Transverse colon (tissue), 4 donors: ENCODE measurements at regions not wholly inside any gene's neighbourhood (a gene's known extent, or its start where the extent isn't known, plus 50 kb on each side); places are given as distances from the start of the nearest gene placed in this dataset.
A peak's percentile ranks its signal among the peaks of the same experiment; 100 is the strongest.

Experiments
- DNase-seq: peaks from one replicate; pipeline ENCODE4 v3.0.0-alpha.2; 2019
- H3K27ac ChIP-seq, 4 donors: fragments of 200-600 bp; sonication (generic); 2 replicates each; pipeline ENCODE4 v1.5.1; 2016 to 2018; ENCODE audit warnings: inconsistent platforms in 4 of 4
- H3K27me3 ChIP-seq: fragments of 200-600 bp; sonication (generic); 2 replicates; pipeline ENCODE4 v1.5.1; 2017; ENCODE audit warnings: inconsistent platforms
- H3K36me3 ChIP-seq, 4 donors: fragments of 200-600 bp; sonication (generic); 2 replicates each; pipeline ENCODE4 v1.5.1; 2017 to 2019; ENCODE audit warnings: inconsistent platforms in 4 of 4
- H3K4me1 ChIP-seq, 4 donors: fragments of 200-600 bp; sonication (generic); 2 replicates each; pipeline ENCODE4 v1.5.1; 2017 to 2020; ENCODE audit warnings: inconsistent platforms in 4 of 4
- H3K4me3 ChIP-seq, 4 donors: fragments of 200-600 bp; sonication (generic); 1 replicate in 1 of 4; 2 replicates in 3 of 4; pipeline versions ENCODE4 v1.5.1 to v1.6.1; 2017 to 2019; ENCODE audit warnings: inconsistent platforms in 4 of 4
- H3K9me3 ChIP-seq, 2 donors: fragments of 200-600 bp; sonication (generic); 2 replicates each; pipeline ENCODE4 v1.5.1; 2017 to 2019; ENCODE audit warnings: inconsistent platforms in 2 of 2
- CTCF ChIP-seq, 5 experiments: fragments of 200-600 bp in 3 of 5; fragments of 450-650 bp in 2 of 5; sonication (generic) in 3 of 5; IDR thresholded peaks; 1 replicate in 2 of 5; 2 replicates in 3 of 5; pipeline ENCODE4 v1.5.1; 2016 to 2017; ENCODE audit warnings: antibody characterized with exemption in 5 of 5, inconsistent platforms in 3 of 5, mild to moderate bottlenecking in 2 of 5, moderate library complexity in 1 of 5
- EP300 ChIP-seq: sonication (generic); formaldehyde crosslinking; IDR thresholded peaks from one replicate; pipeline ENCODE4 v1.6.1; 2017; ENCODE audit warnings: antibody characterized with exemption, low read depth
- POLR2A ChIP-seq: fragments of 450-650 bp; IDR thresholded peaks from one replicate; pipeline ENCODE4 v1.6.1; 2016; ENCODE audit warnings: antibody characterized with exemption, mild to moderate bottlenecking, moderate library complexity
- POLR2AphosphoS5 ChIP-seq, 3 donors: sonication (generic); formaldehyde crosslinking; IDR thresholded peaks; one replicate each; pipeline ENCODE4 v1.6.1; 2016; ENCODE audit warnings: antibody characterized with exemption in 3 of 3
- WGBS, 2 donors: methylation state at CpG; one replicate each; pipeline ENCODE4 v1.1.5; 2018; ENCODE audit warnings: low coverage in 1 of 2; 5-methylcytosine and 5-hydroxymethylcytosine counted together
- in situ Hi-C, 4 donors: fragments of 200-750 bp; cut with MboI; loops; one replicate each; pipeline versions ENCODE4 v1.15.0 to v1.15.1; 2017; ENCODE audit warnings: low sequenced_read_pairs in 3 of 4, low pct_ligation_motif_present in 1 of 4, low pct_unique_long_range_greater_than_20kb in 1 of 4
- intact Hi-C: fragments of 100-400 bp; cut with DNase I; formaldehyde crosslinking; loops from one replicate; pipeline ENCODE4 v1.15.1; 2023; ENCODE audit warnings: low total_unique reads

- H3K4me1 ChIP-seq, result peaks cover 0 to 3% (median 0%) of the 10 kb centered on the region in 4 donors
- H3K9me3 ChIP-seq, result no peaks in the 10 kb centered on the region
- no peaks in the 10 kb centered on the region for H3K27me3 ChIP-seq
- intact Hi-C loops, result no loop called here
- 81 to 90% methylated on average over 4 to 9 of the region's 9 CpGs for WGBS, 2 donors
- in situ Hi-C loops, result no loop called here
- no peak overlapping the region for H3K4me3 ChIP-seq
- no peak for DNase-seq
- H3K27ac ChIP-seq, result no peak overlapping the region
- TF ChIP-seq POLR2AphosphoS5 (IDR thresholded peaks at IDR 0.05) (no peak), POLR2A (no peak), EP300 (no peak), CTCF (IDR thresholded peaks at IDR 0.05) (no peak)
- no peaks in the 10 kb centered on the region for H3K36me3 ChIP-seq
These were observed 201.9 kb upstream of the TRIB2 start for GRCh38 chr2:12514631-12515437.

GRCh38 chr2:12515871-12516270 is 200.9 kb upstream of the TRIB2 start:
- in situ Hi-C loops (no loop called here), intact Hi-C loops (no loop called here)
- Histone ChIP-seq H3K4me1 (peaks cover 0 to 3% (median 0%) of the 10 kb centered on the region in 4 donors), H3K4me3 (no peak overlapping the region), H3K9me3 (no peaks in the 10 kb centered on the region), H3K36me3 (no peaks in the 10 kb centered on the region), H3K27me3 (no peaks in the 10 kb centered on the region), H3K27ac (no peak overlapping the region)
- 90 to 100% methylated on average over 1 of the region's 1 CpG for WGBS, 2 donors
- TF ChIP-seq POLR2A (no peak), POLR2AphosphoS5 (IDR thresholded peaks at IDR 0.05) (no peak)
- DNase-seq, result no peak

GRCh38 chr2:12533337-12534005 is 183.3 kb upstream of the TRIB2 start:
- Histone ChIP-seq H3K36me3 (no peaks in the 10 kb centered on the region), H3K4me1 (peaks cover 0 to 4% (median 0%) of the 10 kb centered on the region in 4 donors), H3K9me3 (no peaks in the 10 kb centered on the region), H3K4me3 (no peak overlapping the region), H3K27ac (peak overlapping the region in 1 of 4 donors; percentile 62), H3K27me3 (no peaks in the 10 kb centered on the region)
- DNase-seq, result no peak
- in situ Hi-C loops, result no loop called here
- TF ChIP-seq POLR2A, result no peak
- TF ChIP-seq CTCF (IDR thresholded peaks at IDR 0.05), result no peak
- TF ChIP-seq POLR2AphosphoS5 (IDR thresholded peaks at IDR 0.05), result no peak
- TF ChIP-seq EP300, result no peak
- 40 to 47% methylated on average over 1 of the region's 1 CpG for WGBS, 2 donors
- intact Hi-C loops, result no loop called here

- peaks cover 0 to 4% (median 0%) of the 10 kb centered on the region in 4 donors for H3K4me1 ChIP-seq
- intact Hi-C loops (no loop called here), in situ Hi-C loops (no loop called here)
- H3K9me3 ChIP-seq, result no peaks in the 10 kb centered on the region
- no peak for DNase-seq
- H3K27me3 ChIP-seq, result no peaks in the 10 kb centered on the region
- H3K4me3 ChIP-seq, result no peak overlapping the region
- WGBS, 2 donors, result 43 to 59% methylated on average over 2 to 3 of the region's 3 CpGs
- H3K36me3 ChIP-seq, result no peaks in the 10 kb centered on the region
- TF ChIP-seq POLR2AphosphoS5 (IDR thresholded peaks at IDR 0.05) (no peak), CTCF (IDR thresholded peaks at IDR 0.05) (no peak), POLR2A (no peak), EP300 (no peak)
- H3K27ac ChIP-seq, result peak overlapping the region; percentile 49 to 65 (median 59)
These were observed 182.0 kb upstream of the TRIB2 start for GRCh38 chr2:12534646-12535263.
